HEK293T (cell line): ENCODE measurements at regions not wholly inside any gene's neighbourhood (a gene's known extent, or its start where the extent isn't known, plus 50 kb on each side); places are given as distances from the start of the nearest gene placed in this dataset.

Experiments
- ARNT ChIP-seq: fragments of 450-650 bp; IDR thresholded peaks from 2 replicates; pipeline ENCODE4 v1.6.1; 2017; ENCODE audit warnings: mild to moderate bottlenecking
- BHLHE40 ChIP-seq: fragments of 450-650 bp; IDR thresholded peaks from 2 replicates; pipeline ENCODE4 v1.6.1; 2016; ENCODE audit warnings: mild to moderate bottlenecking, moderate library complexity, borderline replicate concordance
- CTBP1 ChIP-seq: fragments of 450-650 bp; IDR thresholded peaks from 2 replicates; pipeline ENCODE4 v1.6.1; 2016; ENCODE audit warnings: borderline replicate concordance
- FOXM1 ChIP-seq: fragments of 450-650 bp; IDR thresholded peaks from 2 replicates; pipeline ENCODE4 v1.6.1; 2017; ENCODE audit warnings: mild to moderate bottlenecking, borderline replicate concordance
- HDGF ChIP-seq: fragments of 450-650 bp; IDR thresholded peaks from 2 replicates; pipeline ENCODE4 v1.6.1; 2017; ENCODE audit warnings: antibody characterized with exemption, borderline replicate concordance
- NFRKB ChIP-seq: fragments of 450-650 bp; IDR thresholded peaks from 2 replicates; pipeline ENCODE4 v1.6.1; 2016; ENCODE audit warnings: mild to moderate bottlenecking, moderate library complexity
- SP1 ChIP-seq: fragments of 450-650 bp; IDR thresholded peaks from 2 replicates; pipeline ENCODE4 v1.6.1; 2017

DNA sequence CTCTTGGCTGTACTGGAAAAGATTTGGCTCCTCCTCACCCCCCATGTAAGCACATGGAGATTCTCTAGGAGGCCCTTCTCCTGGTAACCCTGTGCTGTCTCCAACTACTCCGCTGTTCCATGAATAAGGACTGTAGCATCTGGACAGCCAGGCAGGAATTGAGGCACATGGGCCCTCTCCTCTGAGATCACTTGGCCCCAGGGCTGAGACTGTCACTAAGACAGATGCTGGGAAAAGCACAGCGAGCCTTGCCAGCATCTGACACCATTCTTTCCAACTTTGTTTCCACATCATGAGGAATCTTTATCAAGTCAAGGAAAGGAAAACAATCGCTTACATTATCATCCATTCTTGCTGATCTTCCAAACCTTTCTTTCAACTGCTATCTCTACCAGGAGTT is 222.6 kb upstream of the INTU start:
- TF ChIP-seq BHLHE40 (no peak), ARNT (no peak), HDGF (no peak), NFRKB (no peak), SP1 (no peak), CTBP1 (no peak), FOXM1 (no peak)
